NB4 (cell line): ENCODE measurements at regions not wholly inside any gene's neighbourhood (a gene's known extent, or its start where the extent isn't known, plus 50 kb on each side); places are given as distances from the start of the nearest gene placed in this dataset.

Experiments used
- MAX ChIP-seq: IDR thresholded peaks from 2 replicates; pipeline ENCODE4 v1.6.1; 2011; ENCODE audit warnings: low read depth, low read length
- POLR2A ChIP-seq: IDR thresholded peaks from 2 replicates; pipeline ENCODE4 v1.6.1; 2011; ENCODE audit warnings: mild to moderate bottlenecking; ENCODE audit not compliant: insufficient read length; ENCODE audit errors: extremely low read depth
- TF ChIP-seq, protein P1 (sequence below): IDR thresholded peaks from one replicate; pipeline ENCODE4 v1.5.1; 2012; ENCODE audit warnings: low read depth, low read length

DNA sequence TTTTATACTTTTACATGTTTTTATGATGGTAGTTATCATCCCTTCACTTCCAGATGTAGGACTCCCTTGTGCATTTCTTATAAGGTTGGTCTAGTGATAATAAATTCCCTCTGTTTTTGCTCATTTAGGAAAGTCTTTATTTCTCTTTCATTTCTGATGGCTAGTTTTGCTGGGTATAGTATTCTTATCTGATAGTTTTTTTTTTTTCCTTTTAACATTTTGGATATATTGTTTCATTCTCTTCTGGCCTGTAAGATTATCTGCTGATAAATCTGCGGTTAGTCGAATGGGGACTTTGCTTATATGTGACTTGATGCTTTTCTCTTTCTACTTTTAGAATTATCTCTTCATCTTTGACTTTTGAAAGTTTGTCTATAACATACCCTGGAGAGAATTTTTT is 153.1 kb upstream of the MPHOSPH6 start:
- TF ChIP-seq, protein P1, sequence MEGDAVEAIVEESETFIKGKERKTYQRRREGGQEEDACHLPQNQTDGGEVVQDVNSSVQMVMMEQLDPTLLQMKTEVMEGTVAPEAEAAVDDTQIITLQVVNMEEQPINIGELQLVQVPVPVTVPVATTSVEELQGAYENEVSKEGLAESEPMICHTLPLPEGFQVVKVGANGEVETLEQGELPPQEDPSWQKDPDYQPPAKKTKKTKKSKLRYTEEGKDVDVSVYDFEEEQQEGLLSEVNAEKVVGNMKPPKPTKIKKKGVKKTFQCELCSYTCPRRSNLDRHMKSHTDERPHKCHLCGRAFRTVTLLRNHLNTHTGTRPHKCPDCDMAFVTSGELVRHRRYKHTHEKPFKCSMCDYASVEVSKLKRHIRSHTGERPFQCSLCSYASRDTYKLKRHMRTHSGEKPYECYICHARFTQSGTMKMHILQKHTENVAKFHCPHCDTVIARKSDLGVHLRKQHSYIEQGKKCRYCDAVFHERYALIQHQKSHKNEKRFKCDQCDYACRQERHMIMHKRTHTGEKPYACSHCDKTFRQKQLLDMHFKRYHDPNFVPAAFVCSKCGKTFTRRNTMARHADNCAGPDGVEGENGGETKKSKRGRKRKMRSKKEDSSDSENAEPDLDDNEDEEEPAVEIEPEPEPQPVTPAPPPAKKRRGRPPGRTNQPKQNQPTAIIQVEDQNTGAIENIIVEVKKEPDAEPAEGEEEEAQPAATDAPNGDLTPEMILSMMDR = no peak
- TF ChIP-seq POLR2A = no peak
- TF ChIP-seq MAX = no peak
